Common myeloid progenitor, CD34-positive (primary cell): ENCODE measurements at regions not wholly inside any gene's neighbourhood (a gene's known extent, or its start where the extent isn't known, plus 50 kb on each side); places are given as distances from the start of the nearest gene placed in this dataset.
A peak's percentile ranks its signal among the peaks of the same experiment; 100 is the strongest.
"Not testable (repeated sequence)": the region's sequence is repeated elsewhere in the genome, so short reads cannot be mapped to it uniquely, and the experiment has no call there.

Experiments used
- CTCF ChIA-PET: fragments of 350-600 bp; sonication (Branson Sonifier 250); formaldehyde crosslinking; loops from one replicate; lab custom pipeline; 2021; ENCODE audit warnings: antibody characterized with exemption; lab: Charles Lee
- POLR2A ChIA-PET: fragments of 350-600 bp; sonication (Branson Sonifier 250); formaldehyde crosslinking; loops from one replicate; lab custom pipeline; 2021; ENCODE audit warnings: antibody characterized with exemption; lab: Charles Lee
- DNase-seq, 3 donors: peaks; one replicate each; pipeline versions ENCODE4 v3.0.0 to v3.0.0-alpha.2; 2013
- H3K27ac ChIP-seq, 2 experiments: 1 replicate in 1 of 2; 2 replicates in 1 of 2; pipeline ENCODE4 v1.7.0; 2013; ENCODE audit warnings: inconsistent platforms in 2 of 2, low read length in 2 of 2, mild to moderate bottlenecking in 2 of 2, low read depth in 1 of 2, moderate library complexity in 1 of 2; ENCODE audit not compliant: severe bottlenecking in 2 of 2, insufficient read depth in 1 of 2, poor library complexity in 1 of 2
- H3K27me3 ChIP-seq, 5 experiments: replicated peaks in 2 of 5; 1 replicate in 3 of 5; 2 replicates in 2 of 5; pipeline versions ENCODE4 v1.6.1 to v1.7.0; 2013; ENCODE audit warnings: low read length in 4 of 5, mild to moderate bottlenecking in 2 of 5, moderate library complexity in 2 of 5, inconsistent platforms in 1 of 5; ENCODE audit not compliant: insufficient read depth in 5 of 5, control insufficient read depth in 4 of 5
- H3K36me3 ChIP-seq, 4 experiments: 1 replicate in 2 of 4; 2 replicates in 2 of 4; pipeline versions ENCODE4 v1.6.1 to v1.7.0; 2013; ENCODE audit warnings: low read length in 3 of 4, control low read depth in 1 of 4, mild to moderate bottlenecking in 1 of 4; ENCODE audit not compliant: control insufficient read depth in 4 of 4, insufficient read depth in 4 of 4
- H3K4me1 ChIP-seq, 4 experiments: 1 replicate in 3 of 4; 2 replicates in 1 of 4; pipeline versions ENCODE4 v1.6.1 to v1.7.1; 2013; ENCODE audit warnings: low read length in 3 of 4, mild to moderate bottlenecking in 3 of 4, control low read depth in 1 of 4, inconsistent platforms in 1 of 4, moderate library complexity in 1 of 4; ENCODE audit not compliant: control insufficient read depth in 4 of 4, insufficient read depth in 4 of 4; ENCODE audit errors: control extremely low read depth in 1 of 4
- H3K4me3 ChIP-seq, 7 experiments: 1 replicate in 4 of 7; 2 replicates in 3 of 7; pipeline versions ENCODE4 v1.5.1 to v1.7.0; 2013; ENCODE audit warnings: mild to moderate bottlenecking in 7 of 7, low read length in 6 of 7, moderate library complexity in 6 of 7, inconsistent platforms in 2 of 7, low read depth in 2 of 7, control low read depth in 1 of 7; ENCODE audit not compliant: insufficient read depth in 4 of 7, control insufficient read depth in 1 of 7; ENCODE audit errors: extremely low read depth in 1 of 7
- H3K9me3 ChIP-seq, 5 experiments: 1 replicate in 4 of 5; 2 replicates in 1 of 5; pipeline versions ENCODE4 v1.6.1 to v1.7.1; 2013; ENCODE audit warnings: low read length in 4 of 5, mild to moderate bottlenecking in 2 of 5, inconsistent platforms in 1 of 5, low read depth in 1 of 5, moderate library complexity in 1 of 5; ENCODE audit not compliant: control insufficient read depth in 4 of 5, insufficient read depth in 2 of 5; ENCODE audit errors: control extremely low read depth in 1 of 5
- WGBS: methylation state at CpG from one replicate; pipeline ENCODE4 v1.1.5; 2013; ENCODE audit not compliant: insufficient coverage; 5-methylcytosine and 5-hydroxymethylcytosine counted together

DNA sequence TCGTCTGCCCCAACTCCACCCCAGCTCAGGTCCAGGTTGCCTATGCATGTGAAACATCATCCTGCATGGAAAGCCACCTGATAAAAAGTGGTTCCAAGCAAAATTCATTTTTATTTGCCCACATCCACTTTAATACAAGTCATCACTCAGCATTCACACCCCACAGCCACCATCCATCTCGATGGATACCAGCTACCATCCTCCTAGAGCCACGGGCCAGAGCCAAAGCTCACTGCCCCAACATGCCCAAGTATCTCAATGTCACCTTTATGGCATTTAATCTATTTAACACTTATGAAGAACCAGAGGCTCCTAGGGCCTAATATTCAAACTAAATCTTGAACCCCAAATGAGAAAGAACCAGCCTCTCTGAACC, 70.5 kb downstream of the COPRS start:
- Histone ChIP-seq H3K9me3 (no peaks in the 10 kb centered on the region), H3K36me3 (no peaks in the 10 kb centered on the region), H3K27ac (no peak overlapping the region), H3K4me1 (peaks cover 0 to 8% (median 3%) of the 10 kb centered on the region in 4 experiments), H3K27me3 (no peaks in the 10 kb centered on the region), H3K4me3 (no peak overlapping the region)
- WGBS, result 100% methylated on average over 2 of the region's 3 CpGs
- POLR2A ChIA-PET, result no interaction called here
- CTCF ChIA-PET, result no interaction called here
- DNase-seq, result no peak

- Histone ChIP-seq H3K9me3 (no peaks in the 10 kb centered on the region), H3K4me3 (no peak overlapping the region), H3K27ac (no peak overlapping the region), H3K36me3 (no peaks in the 10 kb centered on the region), H3K27me3 (no peaks in the 10 kb centered on the region), H3K4me1 (peaks cover 0 to 8% (median 3%) of the 10 kb centered on the region in 4 experiments)
- ChIA-PET CTCF (no interaction called here), POLR2A (no interaction called here)
- no peak for DNase-seq
- WGBS, result 92% methylated on average over 7 of the region's 7 CpGs
Observed at GRCh38 chr17:31787857-31788570, 71.0 kb downstream of the COPRS start.

DNA sequence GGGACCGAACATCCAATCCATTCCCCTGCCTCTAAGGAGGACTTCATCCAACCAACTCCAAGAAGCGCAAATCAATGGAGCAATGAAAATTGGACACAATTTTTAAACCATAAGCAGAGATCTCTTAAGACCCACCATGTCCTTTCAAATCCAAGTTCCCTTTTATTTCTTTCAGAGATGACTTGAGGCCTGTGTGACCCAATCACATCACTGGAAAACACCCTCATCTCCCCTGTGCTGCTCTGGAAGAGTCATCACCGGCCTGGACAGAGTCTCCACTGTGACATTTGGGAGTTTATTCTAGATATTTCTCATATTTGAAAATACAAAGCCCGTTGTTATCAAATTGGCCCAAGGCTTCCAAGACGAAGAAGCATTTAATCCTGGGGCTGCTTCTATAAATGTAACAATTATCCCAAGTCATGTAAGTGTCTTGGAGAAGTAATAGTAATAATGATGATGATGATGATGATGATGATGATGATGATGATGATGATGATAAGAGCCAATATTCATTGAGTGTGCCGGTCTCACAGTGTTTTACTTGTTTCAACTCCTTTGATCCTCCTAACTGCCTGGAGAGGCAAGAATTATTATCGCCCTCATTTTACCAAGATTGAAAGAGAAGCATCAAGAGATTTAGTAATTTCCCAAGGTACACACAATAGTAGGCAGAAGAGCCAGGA, 72.1 kb downstream of the COPRS start:
- Histone ChIP-seq H3K4me3 (no peak overlapping the region), H3K27me3 (no peaks in the 10 kb centered on the region), H3K4me1 (peaks cover 0 to 3% (median 1%) of the 10 kb centered on the region in 4 experiments), H3K9me3 (no peaks in the 10 kb centered on the region), H3K27ac (no peak overlapping the region), H3K36me3 (no peaks in the 10 kb centered on the region)
- CTCF ChIA-PET, result no interaction called here
- POLR2A ChIA-PET, result no interaction called here
- no peak for DNase-seq
- 92% methylated on average over 2 of the region's 7 CpGs for WGBS

DNA sequence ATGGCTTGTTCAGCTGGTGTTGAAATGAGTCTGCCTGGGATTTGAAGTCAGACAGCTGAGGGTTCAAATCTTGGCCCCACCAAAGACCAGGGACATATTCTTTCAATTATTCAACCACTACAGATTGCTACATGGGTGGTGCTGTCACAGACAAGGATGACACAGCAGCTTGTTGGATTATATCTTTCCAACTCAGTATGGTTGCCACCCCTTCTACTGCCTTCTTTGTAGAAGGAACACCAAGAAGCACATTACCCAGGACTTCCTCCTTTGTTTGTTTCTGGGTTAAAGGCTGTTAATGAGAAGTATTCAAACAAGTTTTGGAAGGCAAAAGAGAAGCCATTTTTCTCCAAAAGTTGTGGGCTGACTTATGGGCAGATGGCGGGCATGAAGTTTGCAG, 78.6 kb downstream of the COPRS start:
- no peaks in the 10 kb centered on the region for H3K9me3 ChIP-seq
- H3K36me3 ChIP-seq, result no peaks in the 10 kb centered on the region
- peak in 2 of 3 donors; percentile 26 to 37 for DNase-seq
- no peak overlapping the region for H3K27ac ChIP-seq
- H3K4me1 ChIP-seq, result peaks cover 0 to 17% (median 9%) of the 10 kb centered on the region in 4 experiments
- CTCF ChIA-PET, result no interaction called here
- no peak overlapping the region for H3K4me3 ChIP-seq
- 100% methylated on average over 1 of the region's 1 CpG for WGBS
- POLR2A ChIA-PET, result no interaction called here
- H3K27me3 ChIP-seq, result no peaks in the 10 kb centered on the region

DNA sequence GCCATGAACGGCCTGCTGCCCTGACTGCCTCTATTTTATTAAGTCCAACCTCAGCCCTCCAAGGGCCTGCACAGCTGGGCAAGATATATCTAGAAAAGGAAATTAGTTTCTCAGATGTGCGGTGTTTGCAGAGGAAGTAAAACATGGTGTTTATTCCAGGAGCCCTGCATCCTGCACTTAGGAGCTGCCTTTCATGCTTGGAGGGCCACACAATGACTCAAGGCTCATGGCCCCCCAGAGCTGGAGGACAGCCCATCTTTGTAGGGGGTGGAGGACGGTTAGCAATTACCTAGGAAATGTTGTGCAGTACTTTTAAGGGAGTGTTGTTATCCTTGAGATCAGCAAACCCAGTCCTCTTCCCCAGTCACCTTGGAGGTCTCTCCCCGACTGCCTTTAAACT, 80.5 kb downstream of the COPRS start:
- Histone ChIP-seq H3K9me3 (no peaks in the 10 kb centered on the region), H3K36me3 (no peaks in the 10 kb centered on the region), H3K27ac (no peak overlapping the region), H3K4me3 (peak overlapping the region in 1 of 7 experiments; percentile 11), H3K4me1 (peaks cover 0 to 17% (median 9%) of the 10 kb centered on the region in 4 experiments), H3K27me3 (no peaks in the 10 kb centered on the region)
- POLR2A ChIA-PET, result no interaction called here
- WGBS, result 67% methylated on average over 1 of the region's 4 CpGs
- CTCF ChIA-PET, result no interaction called here
- peak in 2 of 3 donors; percentile 36 to 51 for DNase-seq

DNA sequence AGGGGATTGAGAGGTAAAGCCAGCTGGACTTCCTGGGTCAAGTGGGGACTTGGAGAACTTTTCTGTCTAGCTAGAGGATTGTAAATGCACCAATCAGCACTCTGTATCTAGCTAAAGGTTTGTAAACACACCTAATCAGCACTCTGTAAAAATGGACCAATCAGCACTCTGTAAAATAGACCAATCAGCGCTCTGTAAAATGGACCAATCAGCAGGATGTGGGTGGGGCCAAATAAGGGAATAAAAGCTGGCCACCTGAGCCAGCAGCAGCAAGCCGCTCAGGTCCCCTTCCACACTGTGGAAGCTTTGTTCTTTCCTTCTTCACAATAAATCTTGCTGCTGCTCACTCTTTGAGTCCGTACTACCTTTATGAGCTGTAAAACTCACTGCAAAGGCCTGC, 87.7 kb downstream of the COPRS start:
- H3K9me3 ChIP-seq, POLR2A ChIA-PET, H3K36me3 ChIP-seq, H3K27ac ChIP-seq, H3K4me3 ChIP-seq, H3K4me1 ChIP-seq, H3K27me3 ChIP-seq, DNase-seq, CTCF ChIA-PET: not testable (repeated sequence)
- 93% methylated on average over 3 of the region's 3 CpGs for WGBS

GRCh38 chr17:31770501-31770900, 88.5 kb downstream of the COPRS start:
- POLR2A ChIA-PET, H3K36me3 ChIP-seq, H3K27me3 ChIP-seq, H3K4me1 ChIP-seq, H3K27ac ChIP-seq, H3K4me3 ChIP-seq, H3K9me3 ChIP-seq, CTCF ChIA-PET, DNase-seq: not testable (repeated sequence)
- 100% methylated on average over 2 of the region's 3 CpGs for WGBS
